NT2/D1 (cell line): ENCODE measurements at regions not wholly inside any gene's neighbourhood (a gene's known extent, or its start where the extent isn't known, plus 50 kb on each side); places are given as distances from the start of the nearest gene placed in this dataset.

Source experiments
- DNase-seq: peaks from one replicate; pipeline ENCODE4 v3.0.0-alpha.2; 2011; ENCODE audit warnings: low read depth, low spot score
- H3K27me3 ChIP-seq: 2 replicates; pipeline ENCODE4 v1.6.0; 2011; ENCODE audit warnings: mild to moderate bottlenecking; ENCODE audit not compliant: insufficient read length, insufficient read depth
- H3K36me3 ChIP-seq: 2 replicates; pipeline ENCODE4 v1.6.1; 2011; ENCODE audit warnings: mild to moderate bottlenecking, low read length, mixed read lengths; ENCODE audit not compliant: insufficient read depth, insufficient read length
- H3K4me1 ChIP-seq: 2 replicates; pipeline ENCODE4 v1.5.1; 2011; ENCODE audit not compliant: insufficient read depth, insufficient read length
- H3K4me3 ChIP-seq: 2 replicates; pipeline ENCODE4 v1.5.1; 2011; ENCODE audit warnings: low read depth; ENCODE audit not compliant: insufficient read length
- H3K9ac ChIP-seq: 2 replicates; pipeline ENCODE4 v1.6.0; 2011; ENCODE audit warnings: low read depth; ENCODE audit not compliant: insufficient read length
- H3K9me3 ChIP-seq: 2 replicates; pipeline ENCODE4 v1.5.1; 2011; ENCODE audit warnings: mild to moderate bottlenecking, low read length; ENCODE audit not compliant: insufficient read depth
- SUZ12 ChIP-seq: IDR thresholded peaks from 2 replicates; pipeline ENCODE4 v1.6.1; 2011; ENCODE audit not compliant: insufficient read length, insufficient read depth; ENCODE audit errors: extremely low read depth
- YY1 ChIP-seq: IDR thresholded peaks from 2 replicates; pipeline ENCODE4 v1.6.1; 2011; ENCODE audit not compliant: insufficient read length, insufficient read depth
- ZNF274 ChIP-seq: IDR thresholded peaks from 2 replicates; pipeline ENCODE4 v1.6.1; 2011; ENCODE audit warnings: mild to moderate bottlenecking, low read depth, low read length

- no peaks in the 10 kb centered on the region for H3K27me3 ChIP-seq
- H3K4me3 ChIP-seq: no peak overlapping the region
- no peaks in the 10 kb centered on the region for H3K36me3 ChIP-seq
- H3K9me3 ChIP-seq: peaks cover 6% of the 10 kb centered on the region; the same call in 1 of the 2 replicates
- no peaks in the 10 kb centered on the region for H3K4me1 ChIP-seq
- H3K9ac ChIP-seq: no peak overlapping the region
- TF ChIP-seq SUZ12 (no peak), ZNF274 (no peak), YY1 (no peak)
- no peak for DNase-seq
Measured at GRCh38 chr2:53559302-53559966, 208.2 kb upstream of the CHAC2 start.

DNA sequence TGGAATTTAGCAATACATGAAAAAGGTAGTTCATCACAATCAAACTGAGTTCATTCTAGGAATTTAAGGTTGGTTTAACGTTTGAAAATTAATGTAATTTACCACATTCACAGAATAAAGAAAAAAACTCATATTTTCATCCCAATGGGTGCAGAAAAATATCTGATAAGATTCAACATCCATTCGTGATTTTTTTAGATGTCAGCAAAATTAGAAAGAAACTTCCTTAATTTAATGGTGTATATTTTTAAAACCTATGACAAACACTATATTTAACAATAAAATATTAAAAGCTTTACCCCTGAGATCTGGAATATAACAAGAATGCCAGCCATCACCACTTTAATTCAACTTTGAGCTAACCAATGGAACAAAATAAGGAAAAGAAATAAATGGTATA lies 208.7 kb upstream of the CHAC2 start:
- Histone ChIP-seq H3K9ac (no peak overlapping the region), H3K36me3 (no peaks in the 10 kb centered on the region), H3K9me3 (peaks cover 6% of the 10 kb centered on the region; the same call in 1 of the 2 replicates), H3K4me1 (no peaks in the 10 kb centered on the region), H3K27me3 (no peaks in the 10 kb centered on the region), H3K4me3 (no peak overlapping the region)
- DNase-seq: no peak
- no peak for TF ChIP-seq YY1
- no peak for TF ChIP-seq SUZ12
- TF ChIP-seq ZNF274: no peak

DNA sequence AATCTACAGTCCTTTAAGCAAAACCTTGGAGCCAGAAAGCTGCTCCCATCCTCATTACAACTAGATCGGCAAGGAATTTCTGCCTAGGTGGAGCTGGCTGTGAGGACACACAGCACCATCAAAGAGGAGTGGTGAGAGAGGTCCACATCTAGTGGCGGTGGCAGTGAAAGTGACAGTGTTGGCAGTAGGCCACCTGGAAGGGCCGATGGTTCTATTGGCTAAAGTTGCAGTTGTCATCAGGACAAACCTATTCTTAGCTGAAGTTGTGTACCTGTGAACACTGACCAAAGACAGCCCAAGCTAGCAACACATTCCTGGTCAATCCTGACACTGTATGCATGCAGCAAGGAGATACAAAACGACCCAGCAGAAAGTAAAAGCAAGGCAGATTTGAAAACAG lies 218.1 kb upstream of the CHAC2 start:
- Histone ChIP-seq H3K9me3 (no peaks in the 10 kb centered on the region; the same call in 1 of the 2 replicates), H3K4me1 (no peaks in the 10 kb centered on the region), H3K27me3 (no peaks in the 10 kb centered on the region), H3K4me3 (no peak overlapping the region), H3K36me3 (no peaks in the 10 kb centered on the region), H3K9ac (no peak overlapping the region)
- no peak for TF ChIP-seq ZNF274
- TF ChIP-seq YY1: no peak
- no peak for TF ChIP-seq SUZ12
- DNase-seq: no peak

DNA sequence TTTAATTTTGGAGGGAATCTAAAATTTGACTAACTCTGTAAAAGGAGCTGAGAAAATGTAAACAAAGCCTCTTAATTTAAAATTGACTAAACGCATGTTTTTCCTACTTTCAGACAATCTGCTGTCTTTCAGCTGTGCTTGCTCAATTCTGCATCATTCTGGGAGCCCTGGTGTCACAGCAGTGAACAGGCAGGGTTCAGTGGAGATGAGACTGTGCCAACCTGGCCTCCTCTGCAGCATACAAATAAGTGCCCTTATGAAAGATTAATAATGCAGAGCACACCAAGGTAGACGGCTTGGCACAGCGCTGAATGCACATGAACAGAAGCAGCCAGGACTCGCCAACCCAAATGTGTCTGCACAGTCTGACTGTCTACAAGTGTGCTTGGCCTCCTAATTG lies 222.0 kb upstream of the CHAC2 start:
- Histone ChIP-seq H3K4me3 (no peak overlapping the region), H3K9me3 (no peaks in the 10 kb centered on the region; the same call in 1 of the 2 replicates), H3K4me1 (no peaks in the 10 kb centered on the region), H3K9ac (no peak overlapping the region), H3K27me3 (no peaks in the 10 kb centered on the region), H3K36me3 (no peaks in the 10 kb centered on the region)
- no peak for TF ChIP-seq YY1
- TF ChIP-seq ZNF274: no peak
- no peak for TF ChIP-seq SUZ12
- DNase-seq: no peak

DNA sequence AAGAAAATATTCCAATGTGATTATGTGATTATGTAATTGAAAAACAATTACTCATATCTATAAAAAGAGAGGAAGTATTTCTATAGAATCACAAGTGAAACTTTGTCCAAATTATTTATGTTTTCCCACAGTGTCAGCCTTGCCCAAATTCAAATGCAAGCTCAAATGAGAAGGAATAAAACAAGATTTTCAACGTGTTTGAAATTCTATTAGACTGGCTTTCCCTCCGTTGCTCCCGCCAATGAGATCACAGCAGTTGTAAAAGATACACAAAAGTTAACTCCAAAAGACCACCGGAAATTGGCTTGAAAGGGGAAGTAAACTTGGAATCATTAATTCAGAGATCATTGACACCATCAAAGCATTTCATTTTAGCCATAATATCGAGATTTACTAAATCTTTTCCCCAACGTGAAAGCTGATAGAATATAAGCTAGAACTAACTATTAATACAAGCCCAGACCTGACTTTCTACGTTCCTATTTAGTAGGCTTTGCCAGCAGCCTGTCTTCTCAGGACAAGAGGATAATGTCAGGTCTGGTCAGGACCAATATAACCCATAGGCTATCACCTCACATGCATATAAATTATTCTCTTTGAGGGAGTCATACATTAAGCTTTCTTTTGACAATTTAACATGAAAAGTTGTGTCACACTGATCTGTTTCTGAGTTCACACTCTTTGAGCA lies 222.6 kb upstream of the CHAC2 start:
- Histone ChIP-seq H3K9ac (no peak overlapping the region), H3K36me3 (no peaks in the 10 kb centered on the region), H3K4me1 (no peaks in the 10 kb centered on the region), H3K27me3 (no peaks in the 10 kb centered on the region), H3K4me3 (no peak overlapping the region), H3K9me3 (no peaks in the 10 kb centered on the region; the same call in 1 of the 2 replicates)
- no peak for DNase-seq
- TF ChIP-seq SUZ12 (no peak), ZNF274 (no peak), YY1 (no peak)

- no peaks in the 10 kb centered on the region for H3K36me3 ChIP-seq
- no peak for DNase-seq
- no peak for TF ChIP-seq SUZ12
- no peak for TF ChIP-seq ZNF274
- TF ChIP-seq YY1: no peak
- no peaks in the 10 kb centered on the region for H3K27me3 ChIP-seq
- no peak overlapping the region for H3K9ac ChIP-seq
- no peaks in the 10 kb centered on the region; the same call in 1 of the 2 replicates for H3K9me3 ChIP-seq
- no peaks in the 10 kb centered on the region for H3K4me1 ChIP-seq
- no peak overlapping the region for H3K4me3 ChIP-seq
Measured at GRCh38 chr2:53543083-53543482, 224.5 kb upstream of the CHAC2 start.

GRCh38 chr2:53536583-53537361 lies 230.8 kb upstream of the CHAC2 start:
- H3K27me3 ChIP-seq: no peaks in the 10 kb centered on the region
- H3K4me1 ChIP-seq: no peaks in the 10 kb centered on the region
- TF ChIP-seq YY1 (no peak), ZNF274 (no peak), SUZ12 (no peak)

More at GRCh38 chr2:53536583-53537361, 230.8 kb upstream of the CHAC2 start:
- Histone ChIP-seq H3K4me3 (no peak overlapping the region), H3K36me3 (no peaks in the 10 kb centered on the region), H3K9ac (no peak overlapping the region), H3K9me3 (no peaks in the 10 kb centered on the region; the same call in 1 of the 2 replicates)
- no peak for DNase-seq
